H1 (cell line): ENCODE measurements at regions not wholly inside any gene's neighbourhood (a gene's known extent, or its start where the extent isn't known, plus 50 kb on each side); places are given as distances from the start of the nearest gene placed in this dataset.

ENCODE experiments used
- ASH2L ChIP-seq: fragments of 200-600, 300-600 bp; sonication (generic); IDR thresholded peaks from one replicate; pipeline ENCODE4 v1.7.1; 2017; ENCODE audit warnings: low read length
- ATF2 ChIP-seq: IDR thresholded peaks from 2 replicates; pipeline ENCODE4 v1.6.1; 2012; ENCODE audit warnings: low read length, inconsistent platforms
- CBX8 ChIP-seq: fragments of 300-800, 300-1000 bp; sonication (generic); IDR thresholded peaks from 2 replicates; pipeline ENCODE4 v1.7.1; 2016; ENCODE audit warnings: low read depth, low read length, borderline replicate concordance
- NRF1 ChIP-seq: IDR thresholded peaks from 2 replicates; pipeline ENCODE4 v1.6.1; 2011; ENCODE audit warnings: mild to moderate bottlenecking, low read depth, low read length, improper control_type of control experiment
- POU5F1 ChIP-seq: IDR thresholded peaks from 2 replicates; pipeline ENCODE4 v1.6.1; 2011; ENCODE audit warnings: low read depth, mild to moderate bottlenecking, low read length, moderate library complexity
- SIRT6 ChIP-seq: IDR thresholded peaks from one replicate; pipeline ENCODE4 v1.7.1; 2012; ENCODE audit warnings: low read length, inconsistent platforms

GRCh38 chr16:13436641-13437412, 483.1 kb upstream of the ERCC4 start (continued):
- TF ChIP-seq CBX8 (no peak), ATF2 (no peak), ASH2L (no peak), SIRT6 (no peak), POU5F1 (no peak), NRF1 (no peak)
